GM23248 (cell line): ENCODE measurements at regions not wholly inside any gene's neighbourhood (a gene's known extent, or its start where the extent isn't known, plus 50 kb on each side); places are given as distances from the start of the nearest gene placed in this dataset.

ENCODE experiments used
- EZH2 ChIP-seq: fragments of 200-600 bp; sonication (generic); IDR thresholded peaks from 2 replicates; pipeline ENCODE4 v1.6.1; 2018; ENCODE audit warnings: antibody characterized with exemption, mild to moderate bottlenecking; ENCODE audit not compliant: insufficient read depth, poor library complexity, severe bottlenecking
- EZH2phosphoT487 ChIP-seq: fragments of 200-600 bp; sonication (generic); IDR thresholded peaks from 2 replicates; pipeline ENCODE4 v1.6.1; 2018; ENCODE audit warnings: antibody characterized with exemption, moderate library complexity, mild to moderate bottlenecking, low read depth; ENCODE audit not compliant: insufficient read depth

- TF ChIP-seq EZH2 (no peak), EZH2phosphoT487 (no peak)
Measured at GRCh38 chr3:163261056-163261455, 1764.4 kb downstream of the OTOL1 start.
